ENCODE measurements at regions not wholly inside any gene's neighbourhood (a gene's known extent, or its start where the extent isn't known, plus 50 kb on each side); places are given as distances from the start of the nearest gene placed in this dataset.

DNA sequence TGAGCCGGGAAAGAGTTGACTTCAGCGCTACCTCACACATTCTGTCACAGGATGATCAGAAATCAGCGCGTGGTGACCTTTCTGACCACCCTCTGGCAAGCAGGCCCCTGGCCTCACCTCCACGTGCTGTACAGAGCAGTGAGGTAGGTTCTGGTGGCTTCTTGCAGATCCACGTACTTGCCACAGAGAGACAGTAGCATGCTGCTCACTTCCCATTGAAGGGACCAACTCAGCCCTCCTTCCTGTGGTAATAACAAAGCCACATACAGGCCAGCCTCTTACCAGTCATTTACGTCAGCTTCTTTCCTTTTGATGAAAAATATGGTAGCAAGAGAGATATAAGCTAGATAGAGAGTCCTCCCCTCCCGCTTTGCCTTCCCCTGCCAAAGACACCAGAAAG lies 200.7 kb downstream of the CHRM3 start:
- Histone ChIP-seq H3K36me3 (no peaks in the 10 kb centered on the region), H3K9me3 (no peaks in the 10 kb centered on the region), H3K4me1 (no peaks in the 10 kb centered on the region), H3K27me3 (no peaks in the 10 kb centered on the region), H3K27ac (no peak overlapping the region), H3K4me3 (no peak overlapping the region)
- no peak for TF ChIP-seq EP300 (IDR thresholded peaks at IDR 0.05)
- TF ChIP-seq, protein P1, sequence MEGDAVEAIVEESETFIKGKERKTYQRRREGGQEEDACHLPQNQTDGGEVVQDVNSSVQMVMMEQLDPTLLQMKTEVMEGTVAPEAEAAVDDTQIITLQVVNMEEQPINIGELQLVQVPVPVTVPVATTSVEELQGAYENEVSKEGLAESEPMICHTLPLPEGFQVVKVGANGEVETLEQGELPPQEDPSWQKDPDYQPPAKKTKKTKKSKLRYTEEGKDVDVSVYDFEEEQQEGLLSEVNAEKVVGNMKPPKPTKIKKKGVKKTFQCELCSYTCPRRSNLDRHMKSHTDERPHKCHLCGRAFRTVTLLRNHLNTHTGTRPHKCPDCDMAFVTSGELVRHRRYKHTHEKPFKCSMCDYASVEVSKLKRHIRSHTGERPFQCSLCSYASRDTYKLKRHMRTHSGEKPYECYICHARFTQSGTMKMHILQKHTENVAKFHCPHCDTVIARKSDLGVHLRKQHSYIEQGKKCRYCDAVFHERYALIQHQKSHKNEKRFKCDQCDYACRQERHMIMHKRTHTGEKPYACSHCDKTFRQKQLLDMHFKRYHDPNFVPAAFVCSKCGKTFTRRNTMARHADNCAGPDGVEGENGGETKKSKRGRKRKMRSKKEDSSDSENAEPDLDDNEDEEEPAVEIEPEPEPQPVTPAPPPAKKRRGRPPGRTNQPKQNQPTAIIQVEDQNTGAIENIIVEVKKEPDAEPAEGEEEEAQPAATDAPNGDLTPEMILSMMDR (IDR thresholded peaks at IDR 0.05): no peak
- DNase-seq (ENCODE audit: low spot score in 2 of 2): no peak
- 74% methylated on average over 8 of the region's 8 CpGs for WGBS

DNA sequence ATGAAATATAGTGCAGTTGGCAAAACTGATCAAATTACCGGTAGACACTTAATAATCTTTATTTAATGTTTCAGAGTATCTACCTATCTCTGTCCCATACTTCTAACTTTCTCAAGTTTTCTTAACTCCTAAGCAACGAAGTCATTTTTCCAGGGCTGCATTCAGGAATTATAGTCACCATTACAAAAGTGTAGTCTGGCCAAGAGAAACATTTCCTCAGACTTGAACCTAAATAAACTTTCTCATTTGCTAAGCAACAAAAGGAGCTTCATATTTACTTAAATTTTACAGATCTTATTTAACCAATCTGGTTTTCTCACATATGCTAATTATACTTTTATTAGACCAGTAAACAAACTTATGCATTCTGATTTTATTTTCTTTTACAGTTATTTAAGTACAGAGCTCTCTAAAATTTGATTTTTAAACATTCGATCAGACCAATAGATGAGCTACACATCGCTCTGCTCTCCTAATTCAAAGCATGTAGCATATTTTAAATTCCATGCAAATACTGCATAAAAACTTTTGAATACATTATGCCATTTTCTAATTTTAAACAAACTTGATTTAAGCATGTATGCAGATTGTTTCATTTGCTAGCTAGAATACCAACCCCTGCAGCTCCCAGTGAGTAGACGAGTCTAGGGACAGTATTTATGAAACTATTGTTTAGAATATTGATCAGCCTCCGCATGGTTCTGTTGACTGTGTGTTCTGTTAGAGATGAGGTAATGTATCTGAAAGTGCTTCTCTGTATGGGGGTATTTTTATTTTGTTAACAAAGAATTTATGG lies 201.4 kb downstream of the CHRM3 start:
- H3K4me3 ChIP-seq: no peak overlapping the region
- no peak for DNase-seq (ENCODE audit: low spot score in 2 of 2)
- H3K36me3 ChIP-seq: no peaks in the 10 kb centered on the region
- no peaks in the 10 kb centered on the region for H3K9me3 ChIP-seq
- TF ChIP-seq POLR2A (IDR thresholded peaks at IDR 0.05) (no peak), EP300 (IDR thresholded peaks at IDR 0.05) (no peak), POLR2AphosphoS5 (IDR thresholded peaks at IDR 0.05) (no peak)
- TF ChIP-seq, protein P1 (IDR thresholded peaks at IDR 0.05): no peak
- H3K27me3 ChIP-seq: no peaks in the 10 kb centered on the region
- no peaks in the 10 kb centered on the region for H3K4me1 ChIP-seq
- H3K27ac ChIP-seq: no peak overlapping the region
- 78% methylated on average over 6 of the region's 6 CpGs for WGBS

DNA sequence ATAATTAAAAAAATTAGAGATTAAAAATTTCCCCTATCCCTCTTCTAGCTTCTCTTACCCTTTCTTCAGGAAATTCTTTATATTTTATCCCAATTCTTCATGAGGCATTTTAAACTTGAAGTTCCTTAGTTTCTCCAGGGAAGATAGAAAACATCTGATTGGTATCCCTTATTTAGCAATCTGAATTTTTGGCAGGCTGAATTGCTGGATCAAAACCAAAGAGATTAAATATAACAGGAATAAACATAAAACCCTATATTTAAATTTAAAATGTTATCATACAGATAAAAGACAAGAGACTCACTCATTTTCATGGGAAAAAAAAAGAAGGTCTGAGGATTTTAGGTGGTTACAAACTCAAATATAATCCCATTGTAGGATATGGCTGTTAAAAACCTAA lies 204.2 kb downstream of the CHRM3 start:
- no peak for DNase-seq (ENCODE audit: low spot score in 2 of 2)
- H3K4me3 ChIP-seq: no peak overlapping the region

DNA sequence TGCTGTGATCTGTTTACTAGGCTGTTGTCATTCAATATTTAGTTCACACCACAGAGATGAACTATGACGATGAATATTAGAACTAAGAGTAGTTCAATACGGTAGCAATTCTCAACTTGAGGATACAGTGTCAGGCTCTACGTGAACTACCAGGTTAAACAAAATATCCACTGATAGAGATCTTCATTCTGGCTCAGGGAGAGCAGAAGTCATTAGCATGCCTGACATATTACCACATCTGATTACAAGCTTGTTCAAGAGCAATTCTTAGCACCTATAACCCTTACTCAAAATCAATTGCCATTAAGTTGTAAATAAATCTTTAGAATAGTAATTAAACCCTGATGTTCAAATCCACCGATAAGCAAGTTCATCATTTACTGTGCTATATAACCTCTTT lies 207.2 kb downstream of the CHRM3 start:
- H3K27me3 ChIP-seq: no peaks in the 10 kb centered on the region
- no peaks in the 10 kb centered on the region for H3K36me3 ChIP-seq
- no peaks in the 10 kb centered on the region for H3K4me1 ChIP-seq
- H3K9me3 ChIP-seq: no peaks in the 10 kb centered on the region
- no peak for DNase-seq (ENCODE audit: low spot score in 2 of 2)
- no peak for TF ChIP-seq EP300 (IDR thresholded peaks at IDR 0.05)
- TF ChIP-seq POLR2A (IDR thresholded peaks at IDR 0.05): no peak
- TF ChIP-seq, protein P1 (IDR thresholded peaks at IDR 0.05): no peak
- no peak for TF ChIP-seq POLR2AphosphoS5 (IDR thresholded peaks at IDR 0.05)
- H3K4me3 ChIP-seq: no peak overlapping the region
- H3K27ac ChIP-seq: no peak overlapping the region
- WGBS: 60% methylated on average over 4 of the region's 4 CpGs

More for the DNA sequence above, 204.2 kb downstream of the CHRM3 start:
- Histone ChIP-seq H3K36me3 (no peaks in the 10 kb centered on the region), H3K4me1 (no peaks in the 10 kb centered on the region), H3K27ac (no peak overlapping the region), H3K27me3 (no peaks in the 10 kb centered on the region), H3K9me3 (no peaks in the 10 kb centered on the region)
- TF ChIP-seq EP300 (IDR thresholded peaks at IDR 0.05) (no peak), POLR2A (IDR thresholded peaks at IDR 0.05) (no peak), POLR2AphosphoS5 (IDR thresholded peaks at IDR 0.05) (no peak)
- TF ChIP-seq, protein P1 (IDR thresholded peaks at IDR 0.05): no peak

DNA sequence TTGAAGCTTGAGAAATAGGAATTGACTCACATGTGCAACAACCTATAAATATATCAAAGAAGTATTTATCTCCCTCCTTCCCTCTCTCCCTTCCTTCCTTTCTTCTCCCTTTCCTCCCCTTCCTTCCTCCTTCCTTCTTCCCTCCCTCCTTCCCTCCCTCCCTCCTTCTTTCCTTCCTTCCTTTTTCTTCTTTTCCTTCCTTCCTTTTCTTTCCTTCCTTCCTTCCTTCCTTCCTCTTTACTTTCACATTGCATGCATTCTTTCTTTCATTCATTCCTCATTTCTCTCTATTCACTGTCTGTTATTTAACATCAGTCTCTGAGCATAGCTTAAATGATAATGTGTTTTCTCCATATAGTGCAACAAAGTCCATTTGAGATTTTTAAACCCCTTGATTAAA lies 214.2 kb downstream of the CHRM3 start:
- Histone ChIP-seq H3K4me1 (no peaks in the 10 kb centered on the region), H3K9me3 (no peaks in the 10 kb centered on the region), H3K36me3 (no peaks in the 10 kb centered on the region), H3K27me3 (no peaks in the 10 kb centered on the region), H3K4me3 (no peak overlapping the region), H3K27ac (no peak overlapping the region)
- DNase-seq (ENCODE audit: low spot score in 2 of 2): no peak
- TF ChIP-seq POLR2A (IDR thresholded peaks at IDR 0.05) (no peak), POLR2AphosphoS5 (IDR thresholded peaks at IDR 0.05) (no peak), EP300 (IDR thresholded peaks at IDR 0.05) (no peak)
- TF ChIP-seq, protein P1 (IDR thresholded peaks at IDR 0.05): no peak

All from suprapubic skin (tissue), 4 donors.